Mesendoderm (in vitro differentiated cells): ENCODE measurements at regions not wholly inside any gene's neighbourhood (a gene's known extent, or its start where the extent isn't known, plus 50 kb on each side); places are given as distances from the start of the nearest gene placed in this dataset.

Source experiments
- DNase-seq: peaks from one replicate; pipeline ENCODE4 v3.0.0; 2013
- H2AK5ac ChIP-seq: 2 replicates; pipeline ENCODE4 v1.6.1; 2013; ENCODE audit warnings: low read length, inconsistent platforms
- H2BK120ac ChIP-seq: 2 replicates; pipeline ENCODE4 v1.6.1; 2013; ENCODE audit warnings: low read depth, mild to moderate bottlenecking, low read length, moderate library complexity, mixed read lengths
- H2BK15ac ChIP-seq: replicated peaks from 2 replicates; pipeline ENCODE4 v1.6.1; 2013; ENCODE audit warnings: low read depth, mild to moderate bottlenecking, moderate library complexity
- H2BK5ac ChIP-seq: 2 replicates; pipeline ENCODE4 v1.6.1; 2013; ENCODE audit warnings: low read length, inconsistent platforms
- H3K18ac ChIP-seq: 2 replicates; pipeline ENCODE4 v1.6.1; 2013; ENCODE audit warnings: mild to moderate bottlenecking, low read length, mixed read lengths
- H3K23ac ChIP-seq: one replicate; pipeline ENCODE4 v1.6.1; 2013; ENCODE audit warnings: low read length
- H3K27ac ChIP-seq: 2 replicates; pipeline ENCODE4 v1.5.1; 2013; ENCODE audit warnings: low read depth, mild to moderate bottlenecking, inconsistent platforms, low read length, moderate library complexity
- H3K27me3 ChIP-seq: 2 replicates; pipeline ENCODE4 v1.6.1; 2013; ENCODE audit warnings: low read length, control low read depth, mild to moderate bottlenecking, inconsistent platforms; ENCODE audit not compliant: insufficient read depth, poor library complexity
- H3K36me3 ChIP-seq: 2 replicates; pipeline ENCODE4 v1.6.1; 2013; ENCODE audit warnings: low read length, inconsistent platforms; ENCODE audit not compliant: control insufficient read depth, insufficient read depth
- H3K4ac ChIP-seq: one replicate; pipeline ENCODE4 v1.6.1; 2013; ENCODE audit warnings: low read depth, mild to moderate bottlenecking, low read length, moderate library complexity
- H3K4me1 ChIP-seq: 2 replicates; pipeline ENCODE4 v1.6.1; 2013; ENCODE audit warnings: low read depth, low read length, inconsistent platforms; ENCODE audit not compliant: control insufficient read depth
- H3K4me2 ChIP-seq: 2 replicates; pipeline ENCODE4 v1.6.1; 2013; ENCODE audit warnings: low read length
- H3K4me3 ChIP-seq: 2 replicates; pipeline ENCODE4 v1.5.1; 2013; ENCODE audit warnings: mild to moderate bottlenecking, low read length
- H3K56ac ChIP-seq: one replicate; pipeline ENCODE4 v1.6.1; 2013; ENCODE audit warnings: low read length
- H3K79me1 ChIP-seq: 2 replicates; pipeline ENCODE4 v1.6.1; 2013; ENCODE audit warnings: low read length, inconsistent platforms
- H3K79me2 ChIP-seq: 2 replicates; pipeline ENCODE4 v1.6.1; 2013; ENCODE audit warnings: mild to moderate bottlenecking, low read length; ENCODE audit not compliant: control insufficient read depth, insufficient read depth
- H3K9ac ChIP-seq: 2 replicates; pipeline ENCODE4 v1.6.1; 2013; ENCODE audit warnings: low read length, inconsistent platforms
- H4K5ac ChIP-seq: one replicate; pipeline ENCODE4 v1.6.1; 2013; ENCODE audit warnings: low read length
- H4K8ac ChIP-seq: one replicate; pipeline ENCODE4 v1.6.1; 2013; ENCODE audit warnings: low read depth, mild to moderate bottlenecking, control low read depth, low read length, moderate library complexity
- WGBS: extraction: QIAGEN DNeasy Blood & Tissue Kit; methylation state at CpG from one replicate; pipeline ENCODE4 v1.1.7; 2013; ENCODE audit warnings: low lambda C conversion rate, missing lambda C conversion rate; ENCODE audit not compliant: insufficient coverage; ENCODE audit errors: extremely low coverage; 5-methylcytosine and 5-hydroxymethylcytosine counted together

GRCh38 chr12:127161466-127161865, 1105.5 kb upstream of the TMEM132C start:
- Histone ChIP-seq H4K8ac (no peak overlapping the region), H3K4me1 (no peaks in the 10 kb centered on the region), H3K79me1 (no peaks in the 10 kb centered on the region), H3K9ac (no peak overlapping the region), H3K27me3 (no peaks in the 10 kb centered on the region), H2BK5ac (no peak overlapping the region), H3K36me3 (no peaks in the 10 kb centered on the region), H2AK5ac (no peak overlapping the region), H3K4me3 (no peak overlapping the region), H3K4ac (no peak overlapping the region), H3K4me2 (no peak overlapping the region), H3K18ac (no peak overlapping the region), H2BK15ac (no peak overlapping the region), H3K27ac (no peak overlapping the region), H4K5ac (no peak overlapping the region), H3K79me2 (no peaks in the 10 kb centered on the region), H2BK120ac (no peak overlapping the region), H3K56ac (no peak overlapping the region), H3K23ac (no peak overlapping the region)
- no CpG with 5 or more reads among the region's 2 CpGs for WGBS
- no peak for DNase-seq

DNA sequence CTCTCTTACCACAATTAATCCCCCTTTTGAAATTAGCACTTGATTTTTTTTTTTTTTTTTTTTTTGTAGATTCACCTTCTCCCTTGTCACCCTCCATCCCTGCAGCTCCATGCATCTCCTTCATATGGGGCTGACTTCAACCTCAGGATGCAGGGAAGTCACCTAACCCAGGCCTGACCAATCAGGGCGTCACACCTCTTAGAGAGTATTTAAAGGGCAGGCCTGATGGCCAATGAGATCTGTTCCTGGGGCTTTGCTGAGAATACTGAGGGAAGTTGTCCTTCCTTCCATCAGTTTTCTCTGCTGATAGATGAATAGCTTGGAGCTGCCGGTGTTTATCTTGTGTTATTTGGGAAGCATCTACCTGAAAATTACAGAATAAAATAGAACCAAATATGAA, 1104.7 kb upstream of the TMEM132C start:
- WGBS: no CpG with 5 or more reads among the region's 2 CpGs
- H2BK120ac ChIP-seq: no peak overlapping the region
- H3K18ac ChIP-seq: no peak overlapping the region
- no peak overlapping the region for H3K4me3 ChIP-seq
- H3K9ac ChIP-seq: no peak overlapping the region
- no peak overlapping the region for H2AK5ac ChIP-seq
- peak; percentile 80 for DNase-seq
- H3K4ac ChIP-seq: no peak overlapping the region
- H3K36me3 ChIP-seq: no peaks in the 10 kb centered on the region
- no peaks in the 10 kb centered on the region for H3K27me3 ChIP-seq
- no peak overlapping the region for H3K27ac ChIP-seq
- no peak overlapping the region for H4K5ac ChIP-seq
- H3K79me2 ChIP-seq: no peaks in the 10 kb centered on the region
- H3K56ac ChIP-seq: no peak overlapping the region
- H3K4me1 ChIP-seq: no peaks in the 10 kb centered on the region
- H3K4me2 ChIP-seq: no peak overlapping the region
- no peak overlapping the region for H2BK5ac ChIP-seq
- H3K79me1 ChIP-seq: no peaks in the 10 kb centered on the region
- H4K8ac ChIP-seq: no peak overlapping the region
- H2BK15ac ChIP-seq: no peak overlapping the region
- no peak overlapping the region for H3K23ac ChIP-seq

GRCh38 chr12:127162902-127163301, 1104.1 kb upstream of the TMEM132C start:
- Histone ChIP-seq H3K79me2 (no peaks in the 10 kb centered on the region), H3K56ac (no peak overlapping the region), H3K9ac (no peak overlapping the region), H2BK5ac (no peak overlapping the region), H3K4me3 (no peak overlapping the region), H3K4me1 (no peaks in the 10 kb centered on the region), H2AK5ac (no peak overlapping the region), H2BK120ac (no peak overlapping the region), H3K18ac (no peak overlapping the region), H3K79me1 (no peaks in the 10 kb centered on the region), H3K27ac (no peak overlapping the region), H3K4me2 (no peak overlapping the region), H3K4ac (no peak overlapping the region), H3K23ac (no peak overlapping the region), H3K27me3 (no peaks in the 10 kb centered on the region), H3K36me3 (no peaks in the 10 kb centered on the region), H4K8ac (no peak overlapping the region), H2BK15ac (no peak overlapping the region), H4K5ac (no peak overlapping the region)
- DNase-seq: no peak
- WGBS: no CpG with 5 or more reads among the region's 1 CpG

DNA sequence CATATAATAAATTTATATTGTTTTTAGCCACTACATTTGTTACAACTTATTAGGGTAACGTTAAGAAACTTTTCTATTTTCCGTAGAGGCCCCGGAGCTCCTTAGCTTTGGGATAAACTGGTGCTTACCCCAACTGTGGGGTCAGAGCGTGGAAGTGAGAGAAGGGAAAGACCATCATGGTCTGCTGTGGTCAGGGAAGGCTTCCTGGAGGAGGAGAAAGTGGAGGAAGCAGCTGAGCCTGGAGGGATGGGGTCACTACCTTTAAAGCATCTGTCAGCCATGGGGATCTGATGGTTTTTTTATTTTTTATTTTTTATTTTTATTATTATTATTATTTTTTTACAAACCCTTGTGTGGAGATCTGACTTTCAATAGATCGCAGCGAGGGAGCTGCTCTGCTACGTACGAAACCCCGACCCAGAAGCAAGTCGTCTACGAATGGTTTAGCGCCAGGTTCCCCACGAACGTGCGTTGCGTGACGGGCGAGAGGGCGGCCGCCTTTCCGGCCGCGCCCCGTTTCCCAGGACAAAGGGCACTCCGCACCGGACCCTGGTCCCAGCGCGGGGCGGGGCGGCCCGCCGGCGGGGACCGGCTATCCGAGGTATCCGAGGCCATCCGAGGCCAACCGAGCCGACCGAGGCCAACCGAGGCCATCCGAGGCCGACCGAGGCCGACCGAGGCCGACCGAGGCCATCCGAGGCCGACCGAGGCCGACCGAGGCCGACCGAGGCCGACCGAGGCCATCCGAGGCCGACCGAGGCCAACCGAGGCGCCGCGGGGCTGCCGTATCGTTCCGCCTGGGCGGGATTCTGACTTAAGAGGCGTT, 1101.2 kb upstream of the TMEM132C start:
- peak overlapping the region; percentile 86 for H3K56ac ChIP-seq
- no peak overlapping the region for H3K4me2 ChIP-seq
- no peaks in the 10 kb centered on the region for H3K4me1 ChIP-seq
- DNase-seq: peak; percentile 90
- H3K36me3 ChIP-seq: no peaks in the 10 kb centered on the region
- H3K4ac ChIP-seq: no peak overlapping the region
- no peak overlapping the region for H3K23ac ChIP-seq
- H2BK15ac ChIP-seq: no peak overlapping the region
- H2BK5ac ChIP-seq: no peak overlapping the region
- no peak overlapping the region for H3K27ac ChIP-seq
- no peaks in the 10 kb centered on the region for H3K79me1 ChIP-seq
- WGBS: no CpG with 5 or more reads among the region's 69 CpGs
- H3K27me3 ChIP-seq: no peaks in the 10 kb centered on the region
- H4K5ac ChIP-seq: no peak overlapping the region
- H2AK5ac ChIP-seq: no peak overlapping the region
- no peak overlapping the region for H2BK120ac ChIP-seq
- H3K79me2 ChIP-seq: no peaks in the 10 kb centered on the region
- H3K4me3 ChIP-seq: no peak overlapping the region
- H4K8ac ChIP-seq: no peak overlapping the region
- no peak overlapping the region for H3K18ac ChIP-seq
- peak overlapping the region; percentile 64 for H3K9ac ChIP-seq

DNA sequence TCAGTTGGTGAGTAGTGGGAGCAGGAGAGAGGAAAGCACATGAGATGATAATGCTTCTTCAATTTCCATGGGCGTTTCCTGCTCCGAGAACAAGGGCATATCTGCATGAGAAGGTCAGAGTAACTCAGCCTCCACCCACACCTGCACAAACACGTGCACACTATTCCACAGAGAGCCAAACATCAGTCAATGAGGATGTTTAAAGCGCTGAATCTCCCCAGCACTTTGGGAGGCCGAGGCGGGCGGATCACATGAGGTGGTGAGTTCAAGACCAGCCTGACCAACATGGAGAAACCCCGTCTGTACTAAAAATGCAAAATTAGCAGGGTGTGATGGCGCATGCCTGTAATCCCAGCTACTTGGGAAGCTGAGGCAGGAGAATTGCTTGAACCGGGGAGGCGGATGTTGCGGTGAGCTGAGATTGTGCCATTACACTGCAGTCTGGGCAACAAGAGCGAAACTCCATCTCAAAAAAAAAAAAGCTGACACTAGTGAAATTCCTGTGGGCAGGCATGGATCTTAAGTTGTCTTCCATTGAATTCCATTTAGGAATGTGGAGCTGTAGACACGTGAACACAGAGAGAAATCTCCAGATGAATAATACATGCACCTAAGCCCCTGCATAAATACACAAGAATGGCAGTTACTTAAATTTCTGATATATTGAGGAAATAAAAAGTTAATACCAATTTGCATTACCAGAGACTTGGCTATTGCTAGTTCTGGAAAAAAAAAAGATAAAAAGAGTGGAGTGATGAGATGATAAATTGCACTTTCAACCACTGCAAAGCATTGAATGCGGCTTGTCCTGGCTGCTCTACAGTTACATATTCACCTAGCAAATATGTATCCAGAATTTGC, 1097.4 kb upstream of the TMEM132C start:
- Histone ChIP-seq H3K4me1 (no peaks in the 10 kb centered on the region), H4K5ac (no peak overlapping the region), H2AK5ac (no peak overlapping the region), H3K27ac (no peak overlapping the region), H3K79me1 (no peaks in the 10 kb centered on the region), H4K8ac (no peak overlapping the region), H3K4ac (no peak overlapping the region), H3K4me2 (no peak overlapping the region), H3K56ac (no peak overlapping the region), H3K23ac (no peak overlapping the region), H3K27me3 (no peaks in the 10 kb centered on the region), H3K9ac (no peak overlapping the region), H3K4me3 (no peak overlapping the region), H3K36me3 (no peaks in the 10 kb centered on the region), H2BK5ac (no peak overlapping the region), H3K18ac (no peak overlapping the region), H2BK120ac (no peak overlapping the region), H2BK15ac (no peak overlapping the region), H3K79me2 (no peaks in the 10 kb centered on the region)
- no peak for DNase-seq
- WGBS: no CpG with 5 or more reads among the region's 15 CpGs
